ENCODE measurements at regions not wholly inside any gene's neighbourhood (a gene's known extent, or its start where the extent isn't known, plus 50 kb on each side); places are given as distances from the start of the nearest gene placed in this dataset.

GRCh38 chr6:164898412-164898811 is 411.0 kb downstream of the C6orf118 start:
- 19% methylated on average over 2 of the region's 2 CpGs for WGBS
- no peak overlapping the region for H3K27ac ChIP-seq (replicated peaks in 1 of 4)
- H3K9me3 ChIP-seq = no peaks in the 10 kb centered on the region
- intact Hi-C loops (cut with DNase I) = no loop called here
- H3K36me3 ChIP-seq = no peaks in the 10 kb centered on the region
- TF ChIP-seq POLR2AphosphoS5 (IDR thresholded peaks at IDR 0.05) (no peak), CTCF (IDR thresholded peaks at IDR 0.05) (no peak), POLR2A (IDR thresholded peaks at IDR 0.05; ENCODE audit: low read depth) (no peak), EP300 (IDR thresholded peaks at IDR 0.05) (no peak)
- no peak for DNase-seq (ENCODE audit: extremely low spot score)
- no peaks in the 10 kb centered on the region for H3K27me3 ChIP-seq
- H3K4me3 ChIP-seq = no peak overlapping the region
- H3K4me1 ChIP-seq = peaks cover 0 to 13% (median 8%) of the 10 kb centered on the region in 4 donors

GRCh38 chr6:164897523-164898235 is 411.7 kb downstream of the C6orf118 start:
- no peaks in the 10 kb centered on the region for H3K9me3 ChIP-seq
- intact Hi-C loops (cut with DNase I) = no loop called here
- DNase-seq (ENCODE audit: extremely low spot score) = no peak

GRCh38 chr6:164889980-164890379 is 419.4 kb downstream of the C6orf118 start:
- Histone ChIP-seq H3K36me3 (no peaks in the 10 kb centered on the region), H3K9me3 (no peaks in the 10 kb centered on the region), H3K27me3 (no peaks in the 10 kb centered on the region), H3K4me1 (no peaks in the 10 kb centered on the region), H3K27ac (replicated peaks in 1 of 4) (no peak overlapping the region), H3K4me3 (no peak overlapping the region)
- 74% methylated on average over 4 of the region's 4 CpGs for WGBS
- intact Hi-C loops (cut with DNase I) = no loop called here
- TF ChIP-seq POLR2AphosphoS5 (IDR thresholded peaks at IDR 0.05) = no peak
- no peak for TF ChIP-seq CTCF (IDR thresholded peaks at IDR 0.05)
- no peak for TF ChIP-seq POLR2A (IDR thresholded peaks at IDR 0.05; ENCODE audit: low read depth)
- no peak for TF ChIP-seq EP300 (IDR thresholded peaks at IDR 0.05)
- DNase-seq (ENCODE audit: extremely low spot score) = no peak

More at GRCh38 chr6:164897523-164898235, 411.7 kb downstream of the C6orf118 start:
- no peak for TF ChIP-seq EP300 (IDR thresholded peaks at IDR 0.05)
- no peak for TF ChIP-seq CTCF (IDR thresholded peaks at IDR 0.05)
- TF ChIP-seq POLR2A (IDR thresholded peaks at IDR 0.05; ENCODE audit: low read depth) = no peak
- TF ChIP-seq POLR2AphosphoS5 (IDR thresholded peaks at IDR 0.05) = no peak
- 74% methylated on average over 8 of the region's 8 CpGs for WGBS
- no peaks in the 10 kb centered on the region for H3K27me3 ChIP-seq
- no peaks in the 10 kb centered on the region for H3K36me3 ChIP-seq
- peaks cover 0 to 13% (median 8%) of the 10 kb centered on the region in 4 donors for H3K4me1 ChIP-seq
- no peak overlapping the region for H3K27ac ChIP-seq (replicated peaks in 1 of 4)
- H3K4me3 ChIP-seq = no peak overlapping the region

- Histone ChIP-seq H3K27ac (replicated peaks in 1 of 4) (no peak overlapping the region), H3K27me3 (no peaks in the 10 kb centered on the region), H3K4me1 (no peaks in the 10 kb centered on the region), H3K36me3 (no peaks in the 10 kb centered on the region), H3K4me3 (no peak overlapping the region), H3K9me3 (no peaks in the 10 kb centered on the region)
- no peak for DNase-seq (ENCODE audit: extremely low spot score)
- no peak for TF ChIP-seq EP300 (IDR thresholded peaks at IDR 0.05)
- TF ChIP-seq CTCF (IDR thresholded peaks at IDR 0.05) = no peak
- no peak for TF ChIP-seq POLR2AphosphoS5 (IDR thresholded peaks at IDR 0.05)
- no peak for TF ChIP-seq POLR2A (IDR thresholded peaks at IDR 0.05; ENCODE audit: low read depth)
- intact Hi-C loops (cut with DNase I) = no loop called here
Measured at GRCh38 chr6:164887660-164888059, 421.7 kb downstream of the C6orf118 start.

GRCh38 chr6:164882236-164882635 is 427.2 kb downstream of the C6orf118 start:
- TF ChIP-seq POLR2A (IDR thresholded peaks at IDR 0.05; ENCODE audit: low read depth) (no peak), CTCF (IDR thresholded peaks at IDR 0.05) (no peak), POLR2AphosphoS5 (IDR thresholded peaks at IDR 0.05) (no peak)
- Histone ChIP-seq H3K9me3 (no peaks in the 10 kb centered on the region), H3K4me1 (no peaks in the 10 kb centered on the region), H3K27me3 (no peaks in the 10 kb centered on the region), H3K27ac (replicated peaks in 1 of 4) (no peak overlapping the region), H3K36me3 (no peaks in the 10 kb centered on the region), H3K4me3 (no peak overlapping the region)
- no peak for DNase-seq (ENCODE audit: extremely low spot score)
- intact Hi-C loops (cut with DNase I) = no loop called here

Measured in esophagus muscularis mucosa (tissue), 4 donors.